DOHH2 (cell line): ENCODE measurements at regions not wholly inside any gene's neighbourhood (a gene's known extent, or its start where the extent isn't known, plus 50 kb on each side); places are given as distances from the start of the nearest gene placed in this dataset.

ENCODE experiments used
- H3F3A ChIP-seq: fragments of 200-600 bp; sonication (generic), shearing (Covaris generic); 2 replicates; pipeline ENCODE4 v1.6.0; 2016; ENCODE audit warnings: antibody characterized with exemption, mild to moderate bottlenecking; ENCODE audit not compliant: control insufficient read depth, insufficient read depth
- H3K27ac ChIP-seq: fragments of 200-600 bp; sonication (generic); 2 replicates; pipeline ENCODE4 v1.5.1; 2014; ENCODE audit warnings: low read depth, mild to moderate bottlenecking, low read length, moderate library complexity
- H3K27me3 ChIP-seq: fragments of 200-600 bp; sonication (generic); 2 replicates; pipeline ENCODE4 v1.6.1; 2014; ENCODE audit warnings: mild to moderate bottlenecking, low read length, mixed read lengths; ENCODE audit not compliant: control insufficient read depth
- H3K36me3 ChIP-seq: fragments of 200-600 bp; sonication (generic); 2 replicates; pipeline ENCODE4 v1.6.1; 2014; ENCODE audit warnings: mild to moderate bottlenecking, low read length, moderate library complexity, mixed read lengths; ENCODE audit not compliant: control insufficient read depth
- H3K4me1 ChIP-seq: fragments of 200-600 bp; sonication (generic); 2 replicates; pipeline ENCODE4 v1.6.1; 2014; ENCODE audit warnings: mild to moderate bottlenecking, low read length, mixed read lengths; ENCODE audit not compliant: control insufficient read depth
- H3K4me2 ChIP-seq: fragments of 200-600 bp; sonication (generic); 2 replicates; pipeline ENCODE4 v1.6.0; 2014; ENCODE audit warnings: mild to moderate bottlenecking, low read length, moderate library complexity
- H3K4me3 ChIP-seq: fragments of 200-600 bp; sonication (generic); 2 replicates; pipeline ENCODE4 v1.5.1; 2014; ENCODE audit warnings: mild to moderate bottlenecking, low read length, mixed read lengths
- H3K79me2 ChIP-seq: fragments of 200-600 bp; sonication (generic); 2 replicates; pipeline ENCODE4 v1.6.1; 2014; ENCODE audit warnings: mild to moderate bottlenecking, low read length, mixed read lengths; ENCODE audit not compliant: control insufficient read depth
- H3K9me2 ChIP-seq: fragments of 200-600 bp; sonication (generic); replicated peaks from 2 replicates; pipeline ENCODE4 v1.6.1; 2014; ENCODE audit warnings: mild to moderate bottlenecking, low read length, mixed read lengths; ENCODE audit not compliant: control insufficient read depth
- H3K9me3 ChIP-seq: fragments of 200-600 bp; sonication (generic); 2 replicates; pipeline ENCODE4 v1.6.1; 2014; ENCODE audit warnings: antibody characterized with exemption, low read length, mixed read lengths; ENCODE audit not compliant: control insufficient read depth, insufficient read depth
- H4K20me1 ChIP-seq: fragments of 200-600 bp; sonication (generic); 2 replicates; pipeline ENCODE4 v1.6.0; 2014; ENCODE audit warnings: low read depth, mild to moderate bottlenecking, antibody characterized with exemption, low read length, moderate library complexity; ENCODE audit not compliant: control insufficient read depth, insufficient read depth
- EZH2phosphoT487 ChIP-seq: fragments of 200-600 bp; sonication (generic); IDR thresholded peaks from 2 replicates; pipeline ENCODE4 v1.6.1; 2017; ENCODE audit warnings: borderline replicate concordance, mild to moderate bottlenecking, antibody characterized with exemption, low read length, moderate library complexity, mixed read lengths
- TF ChIP-seq, protein P1 (sequence below): fragments of 200-600 bp; sonication (generic); IDR thresholded peaks from one replicate; pipeline ENCODE4 v1.5.1; 2014; ENCODE audit warnings: antibody characterized with exemption, mild to moderate bottlenecking, low read depth, low read length; ENCODE audit not compliant: poor library complexity, severe bottlenecking

DNA sequence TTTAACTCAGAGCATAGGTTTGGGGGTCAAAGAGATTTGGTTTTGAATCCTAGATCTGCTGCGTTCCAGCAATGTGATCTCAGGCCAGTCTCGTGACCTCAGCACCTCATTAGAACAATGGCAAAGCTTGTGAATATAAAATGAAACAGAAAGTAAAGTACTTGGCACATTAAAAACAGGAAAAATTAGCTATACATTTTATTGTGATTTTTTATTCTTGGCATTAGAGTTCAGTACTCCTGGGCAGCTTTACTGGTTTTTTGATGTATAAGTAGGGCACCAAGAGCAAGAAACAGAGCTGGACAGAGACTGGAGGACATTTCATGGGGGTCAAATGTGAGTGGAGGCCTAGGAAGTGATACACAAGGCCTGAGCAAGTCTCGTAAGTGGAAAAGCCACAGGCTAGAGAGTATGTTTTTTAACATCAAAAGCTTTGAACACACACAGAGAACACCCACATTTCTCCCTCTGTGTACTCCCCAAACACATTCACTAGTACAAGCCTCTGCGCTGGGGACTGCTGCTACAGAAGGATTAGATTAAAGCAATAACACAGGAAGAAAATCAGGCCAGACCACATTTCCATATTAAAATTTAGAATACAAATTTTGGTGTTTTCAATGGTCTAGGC is 157.2 kb upstream of the SLC25A13 start:
- no peak overlapping the region for H3K4me3 ChIP-seq
- H3K4me2 ChIP-seq, result no peak overlapping the region
- H3F3A ChIP-seq, result no peaks in the 10 kb centered on the region
- no peaks in the 10 kb centered on the region for H3K4me1 ChIP-seq
- no peaks in the 10 kb centered on the region for H3K27me3 ChIP-seq
- no peaks in the 10 kb centered on the region for H3K9me3 ChIP-seq
- H3K79me2 ChIP-seq, result no peaks in the 10 kb centered on the region
- no peaks in the 10 kb centered on the region for H3K36me3 ChIP-seq
- no peaks in the 10 kb centered on the region for H3K9me2 ChIP-seq
- H3K27ac ChIP-seq, result no peak overlapping the region
- TF ChIP-seq, protein P1, sequence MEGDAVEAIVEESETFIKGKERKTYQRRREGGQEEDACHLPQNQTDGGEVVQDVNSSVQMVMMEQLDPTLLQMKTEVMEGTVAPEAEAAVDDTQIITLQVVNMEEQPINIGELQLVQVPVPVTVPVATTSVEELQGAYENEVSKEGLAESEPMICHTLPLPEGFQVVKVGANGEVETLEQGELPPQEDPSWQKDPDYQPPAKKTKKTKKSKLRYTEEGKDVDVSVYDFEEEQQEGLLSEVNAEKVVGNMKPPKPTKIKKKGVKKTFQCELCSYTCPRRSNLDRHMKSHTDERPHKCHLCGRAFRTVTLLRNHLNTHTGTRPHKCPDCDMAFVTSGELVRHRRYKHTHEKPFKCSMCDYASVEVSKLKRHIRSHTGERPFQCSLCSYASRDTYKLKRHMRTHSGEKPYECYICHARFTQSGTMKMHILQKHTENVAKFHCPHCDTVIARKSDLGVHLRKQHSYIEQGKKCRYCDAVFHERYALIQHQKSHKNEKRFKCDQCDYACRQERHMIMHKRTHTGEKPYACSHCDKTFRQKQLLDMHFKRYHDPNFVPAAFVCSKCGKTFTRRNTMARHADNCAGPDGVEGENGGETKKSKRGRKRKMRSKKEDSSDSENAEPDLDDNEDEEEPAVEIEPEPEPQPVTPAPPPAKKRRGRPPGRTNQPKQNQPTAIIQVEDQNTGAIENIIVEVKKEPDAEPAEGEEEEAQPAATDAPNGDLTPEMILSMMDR, result no peak
- TF ChIP-seq EZH2phosphoT487, result no peak
- no peaks in the 10 kb centered on the region for H4K20me1 ChIP-seq

DNA sequence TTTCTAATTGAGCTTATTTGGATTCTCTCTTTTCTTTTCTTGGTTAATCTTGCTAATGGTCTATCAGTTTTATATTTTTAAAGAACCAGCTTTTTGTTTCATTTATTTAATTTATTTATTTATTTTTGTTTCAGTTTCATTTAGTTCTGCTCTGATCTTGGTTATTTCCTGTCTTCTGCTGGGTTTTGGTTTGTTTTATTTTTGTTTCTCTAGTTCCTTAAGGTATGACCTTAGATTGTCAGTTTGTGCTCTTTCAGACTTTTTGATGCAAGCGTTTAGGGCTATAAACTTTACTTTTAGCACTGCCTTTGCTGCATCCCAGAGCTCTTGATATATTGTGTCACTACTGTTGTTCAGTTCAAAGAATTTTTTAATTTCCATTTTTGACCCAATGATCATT is 149.7 kb upstream of the SLC25A13 start:
- Histone ChIP-seq H3K9me2 (no peaks in the 10 kb centered on the region), H4K20me1 (no peaks in the 10 kb centered on the region), H3K27me3 (no peaks in the 10 kb centered on the region), H3F3A (no peaks in the 10 kb centered on the region), H3K36me3 (no peaks in the 10 kb centered on the region), H3K27ac (no peak overlapping the region), H3K79me2 (no peaks in the 10 kb centered on the region), H3K4me1 (no peaks in the 10 kb centered on the region), H3K4me3 (no peak overlapping the region), H3K9me3 (no peaks in the 10 kb centered on the region), H3K4me2 (no peak overlapping the region)
- TF ChIP-seq EZH2phosphoT487, result no peak
- TF ChIP-seq, protein P1, result no peak

DNA sequence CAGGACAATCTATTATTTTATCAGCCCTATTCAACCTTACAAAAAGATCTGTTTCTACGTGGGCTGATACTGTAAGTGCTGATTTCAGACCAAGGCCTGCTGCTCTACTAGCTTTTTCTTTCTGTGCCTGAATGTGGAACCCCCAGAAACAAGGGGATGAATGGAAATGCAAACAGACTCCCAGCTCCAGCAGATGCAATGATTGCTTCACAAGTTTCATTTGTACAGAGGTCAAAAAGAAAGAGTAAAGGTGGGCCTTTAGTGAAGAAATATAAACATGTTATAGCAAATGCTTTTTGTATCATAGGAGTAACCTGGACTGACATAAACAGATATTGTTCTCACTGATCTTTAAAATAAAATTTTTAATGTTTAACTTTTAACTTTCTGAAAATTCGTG is 130.2 kb upstream of the SLC25A13 start:
- Histone ChIP-seq H3K9me3 (no peaks in the 10 kb centered on the region), H3K9me2 (no peaks in the 10 kb centered on the region), H4K20me1 (no peaks in the 10 kb centered on the region), H3K79me2 (no peaks in the 10 kb centered on the region), H3F3A (no peaks in the 10 kb centered on the region), H3K36me3 (no peaks in the 10 kb centered on the region), H3K4me3 (no peak overlapping the region), H3K27me3 (no peaks in the 10 kb centered on the region), H3K4me1 (no peaks in the 10 kb centered on the region), H3K27ac (no peak overlapping the region), H3K4me2 (no peak overlapping the region)
- no peak for TF ChIP-seq EZH2phosphoT487
- TF ChIP-seq, protein P1, result no peak
